Hepatocyte (in vitro differentiated cells): ENCODE measurements at regions not wholly inside any gene's neighbourhood (a gene's known extent, or its start where the extent isn't known, plus 50 kb on each side); places are given as distances from the start of the nearest gene placed in this dataset.

Experiments
- DNase-seq: peaks from one replicate; pipeline ENCODE4 v3.0.0-alpha.2; 2016; ENCODE audit warnings: low spot score
- H2AFZ ChIP-seq: fragments of 200-600 bp; sonication (generic); 2 replicates; pipeline ENCODE4 v1.6.0; 2016; ENCODE audit warnings: antibody characterized with exemption, mild to moderate bottlenecking
- H3K27ac ChIP-seq: fragments of 200-600 bp; sonication (generic); 2 replicates; pipeline ENCODE4 v1.5.1; 2016; ENCODE audit warnings: mild to moderate bottlenecking
- H3K27me3 ChIP-seq: fragments of 200-600 bp; sonication (generic); 2 replicates; pipeline ENCODE4 v1.6.1; 2016
- H3K36me3 ChIP-seq: fragments of 200-600 bp; sonication (generic); replicated peaks from 2 replicates; pipeline ENCODE4 v1.5.1; 2016; ENCODE audit warnings: low read depth; ENCODE audit not compliant: insufficient read depth
- H3K4me1 ChIP-seq: fragments of 200-600 bp; sonication (generic); 2 replicates; pipeline ENCODE4 v1.5.1; 2016; ENCODE audit warnings: mild to moderate bottlenecking, moderate library complexity; ENCODE audit not compliant: insufficient read depth
- H3K4me2 ChIP-seq: fragments of 200-600 bp; sonication (generic); 2 replicates; pipeline ENCODE4 v1.6.0; 2016
- H3K4me3 ChIP-seq: fragments of 200-600 bp; sonication (generic); 2 replicates; pipeline ENCODE4 v1.5.1; 2016; ENCODE audit warnings: mild to moderate bottlenecking
- H3K79me2 ChIP-seq: fragments of 200-600 bp; sonication (generic); 2 replicates; pipeline ENCODE4 v1.6.0; 2017; ENCODE audit warnings: mild to moderate bottlenecking
- H3K9me2 ChIP-seq: fragments of 200-600 bp; sonication (generic); replicated peaks from 2 replicates; pipeline ENCODE4 v1.6.0; 2017; ENCODE audit warnings: mild to moderate bottlenecking; ENCODE audit not compliant: insufficient read depth
- H3K9me3 ChIP-seq: fragments of 200-600 bp; sonication (generic); 2 replicates; pipeline ENCODE4 v1.5.1; 2016; ENCODE audit warnings: low read depth, mild to moderate bottlenecking
- H4K20me1 ChIP-seq: fragments of 200-600 bp; sonication (generic); 2 replicates; pipeline ENCODE4 v1.6.0; 2016; ENCODE audit warnings: mild to moderate bottlenecking; ENCODE audit not compliant: insufficient read depth, poor library complexity, severe bottlenecking
- EZH2 ChIP-seq: fragments of 200-600 bp; sonication (generic); IDR thresholded peaks from 2 replicates; pipeline ENCODE4 v1.6.1; 2016; ENCODE audit warnings: antibody characterized with exemption, mild to moderate bottlenecking, borderline replicate concordance
- EZH2phosphoT487 ChIP-seq: fragments of 200-600 bp; sonication (generic); IDR thresholded peaks from one replicate; pipeline ENCODE4 v1.6.1; 2018; ENCODE audit warnings: antibody characterized with exemption, mild to moderate bottlenecking, low read depth, moderate library complexity; ENCODE audit not compliant: unreplicated experiment, severe bottlenecking
- WGBS: methylation state at CpG from one replicate; pipeline ENCODE4 v1.1.6; 2016; ENCODE audit warnings: low lambda C conversion rate; ENCODE audit errors: missing lambda C conversion rate; 5-methylcytosine and 5-hydroxymethylcytosine counted together
- TF ChIP-seq, protein P1 (sequence below): fragments of 200-600 bp; sonication (generic); IDR thresholded peaks from 2 replicates; pipeline ENCODE4 v1.5.1; 2016; ENCODE audit warnings: antibody characterized with exemption, mild to moderate bottlenecking; ENCODE audit not compliant: poor library complexity

DNA sequence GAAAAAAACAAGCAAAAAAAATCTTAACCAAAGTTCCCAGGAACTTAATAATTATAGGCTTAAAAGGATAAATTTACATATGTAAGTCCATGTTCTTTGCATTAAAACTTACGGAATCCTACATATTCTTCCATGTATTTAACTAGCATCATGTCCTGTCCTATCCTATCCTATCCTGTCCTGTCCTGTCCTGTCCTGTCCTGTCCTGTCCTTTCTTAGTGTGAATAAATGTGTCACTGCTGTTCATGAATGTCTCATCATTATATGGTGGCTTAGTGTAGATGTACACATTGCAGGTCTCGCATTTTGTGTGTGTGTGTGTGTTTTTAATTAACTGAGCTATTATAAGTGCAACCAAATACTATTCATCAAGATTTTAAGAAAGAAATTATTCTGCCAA lies 90.0 kb downstream of the TMEM167A start:
- H3K4me3 ChIP-seq, result no peak overlapping the region
- DNase-seq, result no peak
- H3K9me3 ChIP-seq, result no peaks in the 10 kb centered on the region
- no peak overlapping the region for H2AFZ ChIP-seq
- no peaks in the 10 kb centered on the region for H4K20me1 ChIP-seq
- no peaks in the 10 kb centered on the region for H3K36me3 ChIP-seq
- H3K79me2 ChIP-seq, result no peaks in the 10 kb centered on the region
- no peaks in the 10 kb centered on the region for H3K9me2 ChIP-seq
- peaks cover 6% of the 10 kb centered on the region for H3K4me1 ChIP-seq
- no peak overlapping the region for H3K4me2 ChIP-seq
- no peak for TF ChIP-seq EZH2
- TF ChIP-seq EZH2phosphoT487, result no peak
- TF ChIP-seq, protein P1, sequence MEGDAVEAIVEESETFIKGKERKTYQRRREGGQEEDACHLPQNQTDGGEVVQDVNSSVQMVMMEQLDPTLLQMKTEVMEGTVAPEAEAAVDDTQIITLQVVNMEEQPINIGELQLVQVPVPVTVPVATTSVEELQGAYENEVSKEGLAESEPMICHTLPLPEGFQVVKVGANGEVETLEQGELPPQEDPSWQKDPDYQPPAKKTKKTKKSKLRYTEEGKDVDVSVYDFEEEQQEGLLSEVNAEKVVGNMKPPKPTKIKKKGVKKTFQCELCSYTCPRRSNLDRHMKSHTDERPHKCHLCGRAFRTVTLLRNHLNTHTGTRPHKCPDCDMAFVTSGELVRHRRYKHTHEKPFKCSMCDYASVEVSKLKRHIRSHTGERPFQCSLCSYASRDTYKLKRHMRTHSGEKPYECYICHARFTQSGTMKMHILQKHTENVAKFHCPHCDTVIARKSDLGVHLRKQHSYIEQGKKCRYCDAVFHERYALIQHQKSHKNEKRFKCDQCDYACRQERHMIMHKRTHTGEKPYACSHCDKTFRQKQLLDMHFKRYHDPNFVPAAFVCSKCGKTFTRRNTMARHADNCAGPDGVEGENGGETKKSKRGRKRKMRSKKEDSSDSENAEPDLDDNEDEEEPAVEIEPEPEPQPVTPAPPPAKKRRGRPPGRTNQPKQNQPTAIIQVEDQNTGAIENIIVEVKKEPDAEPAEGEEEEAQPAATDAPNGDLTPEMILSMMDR, result no peak
- H3K27ac ChIP-seq, result no peak overlapping the region
- WGBS, result 97% methylated on average over 2 of the region's 2 CpGs
- H3K27me3 ChIP-seq, result no peaks in the 10 kb centered on the region

DNA sequence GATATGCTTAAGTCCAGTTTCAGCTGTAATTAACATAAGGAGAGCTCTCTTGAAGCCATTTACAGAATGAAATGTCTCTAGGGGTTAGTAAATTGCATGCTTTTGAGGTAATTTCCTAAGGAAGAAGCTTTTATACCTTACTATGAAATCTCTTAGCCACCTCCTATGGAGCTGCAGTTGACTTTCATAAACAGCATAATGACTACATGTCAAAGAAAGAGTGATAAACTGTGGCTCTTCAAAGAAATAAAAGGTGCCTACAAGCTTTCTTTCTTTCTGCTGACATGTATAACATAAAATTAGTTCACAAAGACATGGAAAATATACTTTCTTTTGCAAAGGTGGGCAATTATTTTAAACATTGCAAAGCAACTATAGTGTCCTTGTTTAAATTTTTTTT lies 90.8 kb downstream of the TMEM167A start:
- DNase-seq, result no peak
- Histone ChIP-seq H4K20me1 (no peaks in the 10 kb centered on the region), H3K9me2 (no peaks in the 10 kb centered on the region), H3K79me2 (no peaks in the 10 kb centered on the region), H3K27me3 (no peaks in the 10 kb centered on the region), H3K27ac (no peak overlapping the region), H3K36me3 (no peaks in the 10 kb centered on the region), H3K9me3 (no peaks in the 10 kb centered on the region), H2AFZ (no peak overlapping the region), H3K4me1 (peaks cover 6% of the 10 kb centered on the region), H3K4me2 (no peak overlapping the region), H3K4me3 (no peak overlapping the region)
- TF ChIP-seq, protein P1, result no peak
- TF ChIP-seq EZH2 (no peak), EZH2phosphoT487 (no peak)

DNA sequence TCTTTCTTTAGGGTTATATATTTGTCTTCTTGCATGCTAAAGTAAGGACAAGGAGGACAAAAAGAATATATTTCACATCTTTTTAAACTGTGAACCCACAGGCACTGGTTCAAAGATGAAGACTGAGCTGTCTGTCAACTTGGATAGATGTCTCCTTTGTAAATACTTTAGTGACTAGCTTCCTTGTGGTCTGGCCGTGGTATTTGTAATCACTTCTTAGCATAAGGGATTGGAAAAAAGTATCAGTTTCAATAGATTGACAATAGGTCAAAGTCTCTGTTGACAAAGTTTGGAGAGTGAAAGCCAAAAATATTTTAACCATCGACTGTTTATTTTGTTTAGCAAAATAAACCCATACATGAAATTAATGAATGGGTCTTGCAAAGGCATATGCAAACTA lies 91.4 kb downstream of the TMEM167A start:
- 31% methylated on average over 2 of the region's 2 CpGs for WGBS
- H3K9me2 ChIP-seq, result no peaks in the 10 kb centered on the region
- no peaks in the 10 kb centered on the region for H3K9me3 ChIP-seq
- H4K20me1 ChIP-seq, result no peaks in the 10 kb centered on the region
- no peak overlapping the region for H3K27ac ChIP-seq
- H3K4me3 ChIP-seq, result no peak overlapping the region
- TF ChIP-seq, protein P1, result no peak
- no peak for TF ChIP-seq EZH2phosphoT487
- TF ChIP-seq EZH2, result no peak
- no peaks in the 10 kb centered on the region for H3K27me3 ChIP-seq
- peaks cover 6% of the 10 kb centered on the region for H3K4me1 ChIP-seq
- no peak overlapping the region for H2AFZ ChIP-seq
- DNase-seq, result no peak
- H3K36me3 ChIP-seq, result no peaks in the 10 kb centered on the region
- no peak overlapping the region for H3K4me2 ChIP-seq
- no peaks in the 10 kb centered on the region for H3K79me2 ChIP-seq
